ENCODE measurements at regions not wholly inside any gene's neighbourhood (a gene's known extent, or its start where the extent isn't known, plus 50 kb on each side); places are given as distances from the start of the nearest gene placed in this dataset.

- Histone ChIP-seq H3K4me3 (no peak overlapping the region), H3K27me3 (no peaks in the 10 kb centered on the region), H3K4me1 (no peaks in the 10 kb centered on the region), H3K9me3 (no peaks in the 10 kb centered on the region), H3K27ac (no peak overlapping the region), H3K36me3 (no peaks in the 10 kb centered on the region)
- no peak for TF ChIP-seq CTCF (IDR thresholded peaks at IDR 0.05)
- no peak for DNase-seq (ENCODE audit: low spot score in 2 of 2)
- intact Hi-C loops (cut with DNase I), result no loop called here
These were observed 473.8 kb upstream of the PTCHD4 start for GRCh38 chr6:48584846-48585245.

- H3K4me3 ChIP-seq, result no peak overlapping the region
- TF ChIP-seq CTCF (IDR thresholded peaks at IDR 0.05), result no peak
- no peak overlapping the region for H3K27ac ChIP-seq
- no peak for DNase-seq (ENCODE audit: low spot score in 2 of 2)
- H3K4me1 ChIP-seq, result no peaks in the 10 kb centered on the region
- intact Hi-C loops (cut with DNase I), result no loop called here
- H3K27me3 ChIP-seq, result no peaks in the 10 kb centered on the region
- H3K36me3 ChIP-seq, result no peaks in the 10 kb centered on the region
- no peaks in the 10 kb centered on the region for H3K9me3 ChIP-seq
These were observed 459.7 kb upstream of the PTCHD4 start for GRCh38 chr6:48570656-48571055.

GRCh38 chr6:48568856-48569255 is 457.9 kb upstream of the PTCHD4 start:
- Histone ChIP-seq H3K27ac (no peak overlapping the region), H3K4me1 (no peaks in the 10 kb centered on the region), H3K9me3 (no peaks in the 10 kb centered on the region), H3K36me3 (no peaks in the 10 kb centered on the region), H3K4me3 (no peak overlapping the region), H3K27me3 (no peaks in the 10 kb centered on the region)
- no peak for TF ChIP-seq CTCF (IDR thresholded peaks at IDR 0.05)
- no peak for DNase-seq (ENCODE audit: low spot score in 2 of 2)
- intact Hi-C loops (cut with DNase I), result no loop called here

- TF ChIP-seq CTCF (IDR thresholded peaks at IDR 0.05), result no peak
- no peaks in the 10 kb centered on the region for H3K36me3 ChIP-seq
- no peak for DNase-seq (ENCODE audit: low spot score in 2 of 2)
- no peak overlapping the region for H3K4me3 ChIP-seq
- intact Hi-C loops (cut with DNase I), result no loop called here
- H3K27ac ChIP-seq, result no peak overlapping the region
- H3K4me1 ChIP-seq, result no peaks in the 10 kb centered on the region
- no peaks in the 10 kb centered on the region for H3K9me3 ChIP-seq
- H3K27me3 ChIP-seq, result no peaks in the 10 kb centered on the region
These were observed 456.0 kb upstream of the PTCHD4 start for GRCh38 chr6:48567016-48567415.

- Histone ChIP-seq H3K36me3 (no peaks in the 10 kb centered on the region), H3K27me3 (no peaks in the 10 kb centered on the region), H3K4me3 (no peak overlapping the region), H3K9me3 (no peaks in the 10 kb centered on the region), H3K27ac (no peak overlapping the region), H3K4me1 (no peaks in the 10 kb centered on the region)
- intact Hi-C loops (cut with DNase I), result no loop called here
- TF ChIP-seq CTCF (IDR thresholded peaks at IDR 0.05), result no peak
- DNase-seq (ENCODE audit: low spot score in 2 of 2), result no peak
These were observed 453.2 kb upstream of the PTCHD4 start for GRCh38 chr6:48564036-48564820.

- intact Hi-C loops (cut with DNase I), result no loop called here
- H3K27ac ChIP-seq, result no peak overlapping the region
- no peak for DNase-seq (ENCODE audit: low spot score in 2 of 2)
- H3K36me3 ChIP-seq, result no peaks in the 10 kb centered on the region
- H3K9me3 ChIP-seq, result no peaks in the 10 kb centered on the region
- no peak for TF ChIP-seq CTCF (IDR thresholded peaks at IDR 0.05)
- H3K4me1 ChIP-seq, result no peaks in the 10 kb centered on the region
- H3K4me3 ChIP-seq, result no peak overlapping the region
- H3K27me3 ChIP-seq, result no peaks in the 10 kb centered on the region
These were observed 452.4 kb upstream of the PTCHD4 start for GRCh38 chr6:48563433-48563832.

Data from ascending aorta (tissue), 2 donors.